SK-N-SH (cell line): ENCODE measurements at regions not wholly inside any gene's neighbourhood (a gene's known extent, or its start where the extent isn't known, plus 50 kb on each side); places are given as distances from the start of the nearest gene placed in this dataset.

ENCODE experiments used
- CTCF ChIA-PET: fragments of 300-600, 350-600 bp; formaldehyde crosslinking; extraction: SDS; loops from one replicate; lab custom pipeline; 2021; lab: Yijun Ruan, JAX
- POLR2A ChIA-PET: fragments of 350-600 bp; sonication (Branson Sonifier 250); formaldehyde crosslinking; extraction: SDS; loops from one replicate; lab custom pipeline; 2020; ENCODE audit warnings: antibody characterized with exemption, inconsistent platforms; lab: Yijun Ruan, JAX
- DNase-seq: peaks from one replicate; pipeline ENCODE4 v3.0.0; 2012
- H2AFZ ChIP-seq: fragments of 200-600 bp; sonication (generic); 2 replicates; pipeline ENCODE4 v1.8.1; 2016; ENCODE audit warnings: antibody characterized with exemption, mild to moderate bottlenecking, low read depth
- H3F3A ChIP-seq: fragments of 200-600 bp; sonication (generic); replicated peaks from 2 replicates; pipeline ENCODE3; 2016; ENCODE audit warnings: antibody characterized with exemption, mild to moderate bottlenecking; ENCODE audit not compliant: insufficient read depth
- H3K27ac ChIP-seq, 2 experiments: fragments of 200-500 bp in 1 of 2; fragments of 200-600 bp in 1 of 2; sonication (Bioruptor generic) in 1 of 2; sonication (generic), shearing (Covaris generic) in 1 of 2; 2 replicates each; pipeline versions ENCODE4 v1.5.1 to v1.6.1; 2014 to 2016; ENCODE audit warnings: low read depth in 2 of 2, inconsistent platforms in 1 of 2, low read length in 1 of 2, mild to moderate bottlenecking in 1 of 2, mixed read lengths in 1 of 2
- H3K27me3 ChIP-seq: fragments of 200-600 bp; sonication (generic), shearing (Covaris generic); 2 replicates; pipeline ENCODE4 v1.6.1; 2016; ENCODE audit warnings: mixed run types; ENCODE audit not compliant: insufficient read depth
- H3K36me3 ChIP-seq, 2 experiments: fragments of 200-500 bp in 1 of 2; fragments of 200-600 bp in 1 of 2; sonication (Bioruptor generic) in 1 of 2; sonication (generic) in 1 of 2; replicated peaks in 1 of 2; 2 replicates each; pipeline versions ENCODE3 to v1.5.1; 2014 to 2016; ENCODE audit warnings: low read length in 1 of 2, mild to moderate bottlenecking in 1 of 2; ENCODE audit not compliant: insufficient read depth in 2 of 2, control insufficient read depth in 1 of 2
- H3K4me1 ChIP-seq, 2 experiments: fragments of 200-500 bp in 1 of 2; fragments of 200-600 bp in 1 of 2; sonication (Bioruptor generic) in 1 of 2; sonication (generic), shearing (Covaris generic) in 1 of 2; 2 replicates each; pipeline versions ENCODE4 v1.5.1 to v1.6.1; 2014 to 2016; ENCODE audit warnings: low read depth in 1 of 2, low read length in 1 of 2, mixed run types in 1 of 2; ENCODE audit not compliant: insufficient read depth in 2 of 2, control insufficient read depth in 1 of 2
- H3K4me2 ChIP-seq: fragments of 200-600 bp; sonication (generic), shearing (Covaris generic); 2 replicates; pipeline ENCODE4 v1.6.1; 2017; ENCODE audit warnings: mixed run types
- H3K4me3 ChIP-seq, 2 experiments: fragments of 200-500 bp in 1 of 2; fragments of 200-600 bp in 1 of 2; sonication (Bioruptor generic) in 1 of 2; sonication (generic), shearing (Covaris generic) in 1 of 2; 2 replicates each; pipeline versions ENCODE4 v1.5.1 to v1.8.1; 2014 to 2016; ENCODE audit warnings: low read depth in 2 of 2, inconsistent platforms in 1 of 2, low read length in 1 of 2, mild to moderate bottlenecking in 1 of 2, mixed read lengths in 1 of 2, moderate library complexity in 1 of 2
- H3K79me2 ChIP-seq: fragments of 200-600 bp; sonication (generic); 2 replicates; pipeline ENCODE4 v1.8.1; 2017; ENCODE audit warnings: mild to moderate bottlenecking; ENCODE audit not compliant: insufficient read depth
- H3K9ac ChIP-seq: fragments of 200-600 bp; sonication (generic); 2 replicates; pipeline ENCODE4 v1.6.1; 2017; ENCODE audit warnings: mixed run types
- H3K9me2 ChIP-seq: fragments of 200-600 bp; sonication (generic); 2 replicates; pipeline ENCODE4 v1.6.1; 2017; ENCODE audit warnings: mixed run types
- H3K9me3 ChIP-seq: fragments of 200-600 bp; sonication (generic); 2 replicates; pipeline ENCODE4 v1.6.1; 2017; ENCODE audit warnings: mixed run types, mild to moderate bottlenecking, moderate library complexity
- H4K20me1 ChIP-seq: fragments of 200-600 bp; sonication (generic); 2 replicates; pipeline ENCODE4 v1.6.1; 2017; ENCODE audit warnings: mild to moderate bottlenecking, mixed run types; ENCODE audit not compliant: insufficient read depth
- CHD2 ChIP-seq: fragments of 150-350 bp; IDR thresholded peaks from 2 replicates; pipeline ENCODE4 v1.6.1; 2018; ENCODE audit warnings: low read length; ENCODE audit not compliant: partially characterized antibody
- ELF1 ChIP-seq: IDR thresholded peaks from 2 replicates; pipeline ENCODE4 v1.4.0; 2012
- FOSL2 ChIP-seq: IDR thresholded peaks from 2 replicates; pipeline ENCODE4 v1.4.0; 2012; ENCODE audit warnings: low read depth, mild to moderate bottlenecking, moderate library complexity, borderline replicate concordance
- FOXJ3 ChIP-seq: sonication (generic); formaldehyde crosslinking; IDR thresholded peaks from 2 replicates; pipeline ENCODE4 v1.5.1; 2020; ENCODE audit warnings: mild to moderate bottlenecking, missing genetic modification reagents
- FOXM1 ChIP-seq: IDR thresholded peaks from 2 replicates; pipeline ENCODE4 v1.4.0; 2012; ENCODE audit warnings: low read depth, mild to moderate bottlenecking
- GABPA ChIP-seq: IDR thresholded peaks from 2 replicates; pipeline ENCODE4 v1.4.0; 2012; ENCODE audit warnings: low read depth, mild to moderate bottlenecking
- GATA2 ChIP-seq: sonication (generic); formaldehyde crosslinking; IDR thresholded peaks from 2 replicates; pipeline ENCODE4 v1.5.0; 2020; ENCODE audit warnings: mild to moderate bottlenecking, missing genetic modification reagents
- IRF3 ChIP-seq: fragments of 150-350 bp; IDR thresholded peaks from 2 replicates; pipeline ENCODE4 v1.6.1; 2016; ENCODE audit warnings: mild to moderate bottlenecking, low read depth, low read length
- MEF2A ChIP-seq: IDR thresholded peaks from 2 replicates; pipeline ENCODE4 v1.4.0; 2012; ENCODE audit warnings: low read depth, borderline replicate concordance
- MXI1 ChIP-seq: IDR thresholded peaks from 2 replicates; pipeline ENCODE4 v1.6.1; 2012; ENCODE audit warnings: mild to moderate bottlenecking, low read depth, low read length, improper control_type of control experiment
- NRF1 ChIP-seq: IDR thresholded peaks from 2 replicates; pipeline ENCODE4 v1.6.1; 2012; ENCODE audit warnings: low read depth, mild to moderate bottlenecking, low read length
- PBX3 ChIP-seq: IDR thresholded peaks from 2 replicates; pipeline ENCODE4; 2012
- RAD21 ChIP-seq: IDR thresholded peaks from 2 replicates; pipeline ENCODE4 v1.6.1; 2012; ENCODE audit warnings: mild to moderate bottlenecking, low read length
- RCOR1 ChIP-seq: fragments of 150-350 bp; IDR thresholded peaks from 2 replicates; pipeline ENCODE4 v1.6.1; 2017; ENCODE audit warnings: antibody characterized with exemption, low read length
- RFX5 ChIP-seq: IDR thresholded peaks from 2 replicates; pipeline ENCODE4 v1.6.1; 2012; ENCODE audit warnings: mild to moderate bottlenecking, improper control_type of control experiment, low read length
- RXRA ChIP-seq: IDR thresholded peaks from 2 replicates; pipeline ENCODE4 v1.4.0; 2012; ENCODE audit warnings: low read depth, mild to moderate bottlenecking, borderline replicate concordance
- SMC3 ChIP-seq: IDR thresholded peaks from 2 replicates; pipeline ENCODE4 v1.6.1; 2012; ENCODE audit warnings: low read depth, low read length, improper control_type of control experiment
- TEAD4 ChIP-seq: IDR thresholded peaks from 2 replicates; pipeline ENCODE4 v1.4.0; 2012; ENCODE audit warnings: mild to moderate bottlenecking, borderline replicate concordance; ENCODE audit not compliant: insufficient read depth
- USF1 ChIP-seq: IDR thresholded peaks from 2 replicates; pipeline ENCODE4 v1.4.0; 2012; ENCODE audit warnings: low read depth, borderline replicate concordance
- USF2 ChIP-seq: fragments of 150-350 bp; IDR thresholded peaks from 2 replicates; pipeline ENCODE4 v1.6.1; 2017; ENCODE audit warnings: antibody characterized with exemption, low read length, low read depth, borderline replicate concordance
- YY1 ChIP-seq: IDR thresholded peaks from 2 replicates; pipeline ENCODE4 v1.4.0; 2012; ENCODE audit warnings: low read depth, mild to moderate bottlenecking
- WGBS: methylation state at CpG from one replicate; pipeline ENCODE4 v1.1.6; 2017; ENCODE audit warnings: low lambda C conversion rate; 5-methylcytosine and 5-hydroxymethylcytosine counted together

- Histone ChIP-seq H2AFZ (no peak overlapping the region), H4K20me1 (no peaks in the 10 kb centered on the region), H3K9me3 (no peaks in the 10 kb centered on the region; the same call in 1 of the 2 replicates), H3K4me3 (no peak overlapping the region), H3K9ac (no peak overlapping the region), H3K27me3 (no peaks in the 10 kb centered on the region), H3F3A (no peaks in the 10 kb centered on the region), H3K36me3 (no peaks in the 10 kb centered on the region), H3K27ac (no peak overlapping the region), H3K9me2 (no peaks in the 10 kb centered on the region), H3K79me2 (no peaks in the 10 kb centered on the region), H3K4me2 (no peak overlapping the region), H3K4me1 (no peaks in the 10 kb centered on the region)
- 1% methylated on average over 10 of the region's 10 CpGs for WGBS
- TF ChIP-seq SMC3, result no peak
- no peak for TF ChIP-seq RAD21
- TF ChIP-seq MEF2A, result no peak
- no peak for TF ChIP-seq GABPA
- TF ChIP-seq MXI1, result no peak
- TF ChIP-seq USF2, result no peak
- TF ChIP-seq FOXM1, result no peak
- TF ChIP-seq ELF1, result no peak
- no peak for TF ChIP-seq PBX3
- no peak for TF ChIP-seq RFX5
- TF ChIP-seq RXRA, result no peak
- no peak for TF ChIP-seq IRF3
- no peak for TF ChIP-seq USF1
- TF ChIP-seq TEAD4, result no peak
- TF ChIP-seq NRF1, result no peak
- DNase-seq, result no peak
- ChIA-PET POLR2A (no interaction called here), CTCF (no interaction called here)
Observed at GRCh38 chr18:78221496-78221895, 758.1 kb upstream of the SALL3 start.

- Histone ChIP-seq H3K9me2 (no peaks in the 10 kb centered on the region), H3K27ac (no peak overlapping the region), H2AFZ (no peak overlapping the region), H3K4me1 (no peaks in the 10 kb centered on the region), H3K27me3 (no peaks in the 10 kb centered on the region), H3K9ac (no peak overlapping the region), H3K36me3 (no peaks in the 10 kb centered on the region), H3F3A (no peaks in the 10 kb centered on the region), H3K4me3 (no peak overlapping the region), H3K9me3 (no peaks in the 10 kb centered on the region), H4K20me1 (no peaks in the 10 kb centered on the region), H3K4me2 (no peak overlapping the region), H3K79me2 (no peaks in the 10 kb centered on the region)
- ChIA-PET POLR2A (no interaction called here), CTCF (no interaction called here)
- 41% methylated on average over 10 of the region's 19 CpGs for WGBS
- no peak for DNase-seq
- TF ChIP-seq GATA2 (CRISPR knock-in tag) (no peak), FOXJ3 (no peak), SMC3 (no peak), RCOR1 (no peak), FOSL2 (no peak), IRF3 (no peak), PBX3 (no peak), NRF1 (no peak), YY1 (no peak), CHD2 (no peak), RXRA (no peak), RAD21 (no peak), RFX5 (no peak)
Observed at GRCh38 chr18:78228974-78229373, 750.6 kb upstream of the SALL3 start.
